Inferior parietal cortex (tissue), 1 donor: ENCODE measurements at regions not wholly inside any gene's neighbourhood (a gene's known extent, or its start where the extent isn't known, plus 50 kb on each side); places are given as distances from the start of the nearest gene placed in this dataset.
A peak's percentile ranks its signal among the peaks of the same experiment; 100 is the strongest.

Experiments used
- DNase-seq: peaks from one replicate; pipeline ENCODE4 v3.0.0-alpha.2; 2016; ENCODE audit errors: extremely low spot score

DNA sequence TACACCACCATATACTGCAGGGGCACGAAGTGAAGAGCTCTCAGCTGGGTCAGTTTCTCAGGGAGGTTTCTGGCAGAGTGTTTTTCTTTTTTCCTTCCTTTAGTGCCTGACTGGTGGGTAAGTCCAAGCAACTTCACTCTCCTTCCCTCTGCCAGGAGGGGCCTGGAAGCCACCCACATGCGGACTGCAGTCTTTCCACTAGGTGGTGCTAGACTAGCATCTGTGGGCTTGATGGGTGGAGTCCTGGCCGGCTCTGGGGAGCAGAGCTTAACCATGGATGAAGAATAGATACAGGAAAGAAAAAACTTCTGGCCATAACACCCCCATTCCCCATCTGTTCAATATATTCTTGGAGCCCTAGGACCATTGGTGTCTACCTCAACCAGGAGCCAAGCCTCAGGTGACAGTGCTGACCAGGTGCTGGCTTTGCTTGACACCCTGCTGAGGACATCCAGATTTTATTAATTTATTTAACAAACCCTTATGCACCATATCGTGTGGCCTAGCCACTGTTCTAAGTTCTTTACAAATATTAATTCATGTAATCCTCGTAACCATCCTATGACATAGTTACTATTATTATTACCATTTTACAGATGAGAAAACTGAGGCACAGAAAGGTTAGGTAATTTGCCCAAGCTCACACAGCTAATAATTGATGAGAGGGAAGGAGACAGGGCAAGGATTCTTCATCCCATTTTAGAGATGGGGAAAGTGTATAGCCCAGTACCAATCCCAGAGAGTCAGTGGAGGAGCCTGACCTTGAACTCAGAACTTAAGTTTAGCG lies 126.7 kb upstream of the CSF3R start:
- peak; percentile 89 for DNase-seq

DNA sequence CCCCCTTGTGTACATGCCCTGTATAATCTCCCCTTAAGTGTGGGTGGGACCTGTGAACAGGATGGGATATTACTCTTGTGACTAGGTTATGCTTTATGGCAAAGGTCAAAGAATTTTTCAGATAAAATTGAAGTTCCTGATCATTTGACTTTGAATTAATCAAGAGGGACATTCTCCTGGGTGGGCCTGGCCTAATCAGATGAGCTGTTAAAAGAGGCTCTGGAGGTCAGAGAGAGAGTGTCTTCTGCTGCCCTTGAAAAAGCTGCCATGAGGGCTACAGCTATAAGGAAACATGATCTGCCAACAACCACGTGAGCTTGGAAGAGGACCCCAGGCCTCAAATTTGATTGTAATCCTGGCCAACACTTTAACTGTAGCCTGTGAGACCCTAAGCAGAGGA lies 125.6 kb upstream of the CSF3R start:
- no peak for DNase-seq

DNA sequence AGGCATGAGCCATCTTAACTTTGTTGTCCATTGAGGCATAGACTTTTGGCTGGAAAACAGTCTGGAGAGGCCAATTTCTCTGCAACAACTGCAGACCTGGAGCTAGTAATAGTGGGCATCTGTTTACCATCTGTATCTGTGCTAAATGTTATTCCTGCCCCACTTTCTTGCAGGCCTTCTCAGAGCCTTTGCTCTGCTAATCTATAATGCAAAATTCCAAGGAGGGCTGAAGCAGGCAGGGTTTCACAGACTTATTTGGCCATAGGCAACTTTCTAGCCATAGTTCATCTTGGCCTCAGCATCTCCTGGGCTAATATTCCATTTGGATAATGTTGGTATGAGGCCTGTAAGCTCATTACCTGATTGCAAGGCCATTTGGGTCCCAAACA lies 124.5 kb upstream of the CSF3R start:
- no peak for DNase-seq

DNA sequence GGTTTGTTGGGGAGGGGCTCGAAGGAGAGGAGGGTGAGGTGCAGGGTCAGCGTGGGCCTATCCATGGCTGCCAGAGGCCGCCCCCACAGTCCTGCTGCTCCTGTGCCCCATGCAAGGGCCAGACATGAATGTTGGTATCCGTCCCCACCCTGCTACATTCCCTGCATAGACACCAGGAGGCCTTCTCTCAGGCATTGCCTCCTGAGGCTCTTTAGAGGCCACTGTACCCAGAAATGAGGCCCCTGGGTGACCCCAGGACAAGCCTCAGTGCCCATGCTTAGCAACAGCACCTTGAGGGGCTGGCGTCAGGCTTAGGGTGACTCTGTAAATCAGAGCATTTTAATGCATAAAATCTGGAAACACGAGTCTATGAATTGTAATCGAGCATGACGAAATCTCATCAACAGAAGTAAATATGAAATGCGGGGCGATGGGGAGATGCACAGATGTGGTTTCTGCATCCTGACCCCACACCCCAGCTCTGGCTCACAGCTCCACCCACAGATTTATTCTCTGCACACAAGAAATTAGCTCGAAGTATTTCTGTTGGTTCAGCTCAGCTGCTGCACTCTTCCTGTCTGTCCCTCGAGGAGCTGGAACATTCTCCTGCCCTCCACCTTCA lies 124.0 kb upstream of the CSF3R start:
- no peak for DNase-seq

DNA sequence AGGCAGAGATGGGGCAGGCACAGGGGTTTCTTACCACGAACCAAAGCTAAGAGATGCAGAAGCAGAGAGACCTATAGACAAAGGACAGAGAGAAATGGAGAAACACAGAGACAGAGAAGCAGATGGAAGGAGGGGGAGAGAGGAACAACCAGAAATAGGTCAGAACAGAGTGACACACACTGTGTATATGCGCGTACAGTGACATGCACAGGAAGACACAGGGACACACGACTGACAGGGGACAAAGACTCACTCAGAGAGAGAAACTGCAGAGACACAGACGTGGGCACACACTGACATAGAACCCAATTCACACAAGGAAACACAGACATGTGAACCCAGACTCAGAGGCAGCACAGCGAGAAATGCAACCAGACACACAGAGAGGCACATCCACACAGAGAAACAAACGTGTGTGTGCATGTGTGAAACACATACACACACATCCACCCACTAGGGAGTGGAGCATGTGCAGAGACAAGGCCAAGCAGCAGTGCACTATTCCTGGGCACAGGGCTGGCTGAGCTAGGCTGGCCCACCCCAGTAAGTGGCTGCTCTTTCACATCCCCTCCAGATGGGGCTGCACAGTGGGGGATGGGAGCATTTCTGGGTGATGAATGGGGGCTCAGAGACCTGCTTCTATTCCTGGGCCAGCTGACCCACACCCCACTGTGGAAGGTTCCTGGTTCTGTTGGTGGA lies 123.4 kb upstream of the CSF3R start:
- DNase-seq: peak; percentile 20

DNA sequence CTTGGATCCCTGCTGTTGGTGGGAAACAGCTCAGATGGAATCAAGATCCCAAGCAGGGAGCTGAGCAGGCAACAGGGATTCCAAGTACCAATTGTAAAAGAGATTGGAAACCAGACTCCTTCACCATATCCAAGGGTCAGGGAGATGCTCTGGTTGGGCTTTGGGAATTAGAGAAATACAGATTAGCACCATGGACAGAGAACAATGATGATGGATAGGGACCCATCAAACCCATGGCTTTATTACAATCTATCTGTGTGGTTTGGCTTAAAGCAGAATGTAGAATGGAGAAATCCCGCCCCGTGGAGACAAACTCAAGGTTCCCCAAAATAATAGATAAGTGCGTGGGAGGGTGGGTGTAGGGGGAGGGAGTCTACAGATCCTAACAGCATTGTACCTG lies 120.7 kb upstream of the CSF3R start:
- DNase-seq: no peak

DNA sequence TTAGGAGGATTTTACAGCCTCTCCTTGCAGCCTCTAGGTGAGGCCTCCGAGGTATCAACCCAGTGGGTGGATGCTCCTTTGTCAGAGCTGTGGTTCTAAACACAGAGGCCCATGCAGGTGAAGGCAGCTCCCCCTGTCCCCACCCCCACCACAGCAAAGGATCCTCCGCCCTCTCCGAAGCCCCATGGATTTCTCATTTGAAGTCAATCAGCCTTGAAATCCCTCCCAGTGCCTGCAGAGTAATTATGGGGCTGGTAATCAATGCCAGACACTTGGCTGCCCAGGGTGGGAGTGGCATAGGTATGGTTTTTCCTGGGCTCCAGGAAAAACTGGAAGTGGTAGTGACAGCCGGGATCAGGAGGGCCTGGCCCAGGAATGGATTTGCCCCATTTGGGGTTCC lies 119.5 kb upstream of the CSF3R start:
- DNase-seq: no peak

DNA sequence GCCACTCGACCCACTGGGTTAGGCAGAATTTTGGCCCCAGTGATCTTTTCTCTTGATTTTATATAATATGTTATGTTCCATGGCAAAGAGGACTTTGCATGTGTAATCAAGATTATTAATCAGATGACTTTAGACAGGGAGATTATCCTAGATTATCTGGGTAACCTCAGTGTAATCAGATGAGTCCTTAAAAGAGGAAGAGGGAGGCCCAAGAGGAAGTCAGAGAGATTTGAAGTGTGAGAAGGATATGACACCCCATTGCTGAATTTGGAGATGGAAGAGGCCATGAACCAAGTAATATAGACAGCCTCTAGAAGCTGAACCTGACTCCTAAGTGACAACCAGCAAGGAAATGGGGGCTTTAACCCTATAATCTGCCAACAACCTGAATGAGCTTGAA lies 117.1 kb upstream of the CSF3R start:
- no peak for DNase-seq

DNA sequence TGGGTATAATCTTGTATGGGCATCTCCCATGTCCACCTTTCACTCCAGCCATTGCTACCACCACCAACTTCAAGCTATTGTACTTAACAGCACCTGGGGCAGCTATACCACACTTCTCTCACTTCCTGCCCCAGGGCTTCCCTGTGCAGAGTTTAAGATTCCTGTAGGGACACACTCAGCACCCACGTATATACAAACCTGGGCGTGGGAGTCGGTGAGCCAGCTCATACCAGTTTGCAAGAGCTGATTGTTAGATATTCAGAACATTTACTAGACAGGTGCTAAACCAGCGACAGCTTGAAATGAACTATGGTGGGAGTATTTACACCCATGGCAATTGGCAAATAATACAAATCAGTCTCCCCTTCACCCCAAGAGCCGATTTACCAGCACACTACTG lies 114.8 kb upstream of the CSF3R start:
- DNase-seq: no peak

DNA sequence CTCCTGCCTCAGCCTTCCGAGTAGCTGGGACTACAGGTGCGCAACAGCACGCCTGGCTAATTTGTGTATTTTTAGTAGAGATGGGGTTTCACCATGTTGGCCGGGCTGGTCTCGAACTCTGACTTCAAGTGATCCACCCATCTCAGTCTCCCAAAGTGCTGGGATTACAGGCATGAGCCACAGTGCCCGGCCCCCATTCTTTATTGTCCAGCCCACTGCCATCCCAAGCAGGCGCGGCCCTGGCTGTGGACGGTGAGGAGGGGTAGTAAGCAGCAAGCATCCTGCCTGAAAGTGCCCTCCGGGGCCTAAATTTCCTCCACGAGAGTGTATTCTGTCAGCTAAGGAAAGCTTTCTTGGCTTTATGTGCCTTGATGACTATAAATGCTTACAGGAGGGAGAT lies 113.2 kb upstream of the CSF3R start:
- no peak for DNase-seq

DNA sequence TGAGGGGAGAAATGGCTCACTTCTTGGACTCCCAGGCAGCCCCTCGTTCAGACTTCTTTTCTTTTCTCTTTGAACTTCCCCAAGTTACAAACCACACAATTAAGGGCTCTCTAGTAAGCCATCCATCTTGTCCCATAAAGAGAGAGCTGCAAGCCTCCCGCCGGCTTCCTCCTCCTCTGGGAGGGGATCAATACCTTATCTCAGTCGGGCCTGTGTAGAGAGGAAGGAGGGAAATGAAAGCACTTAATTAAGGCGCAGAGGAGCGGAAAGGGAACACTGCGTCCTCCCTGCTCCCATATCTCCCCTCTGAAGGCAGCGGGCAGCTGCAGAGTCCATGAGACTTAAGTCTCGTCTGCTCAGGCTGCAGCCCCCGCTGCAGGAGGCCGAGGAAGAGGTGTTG lies 112.6 kb upstream of the CSF3R start:
- no peak for DNase-seq

DNA sequence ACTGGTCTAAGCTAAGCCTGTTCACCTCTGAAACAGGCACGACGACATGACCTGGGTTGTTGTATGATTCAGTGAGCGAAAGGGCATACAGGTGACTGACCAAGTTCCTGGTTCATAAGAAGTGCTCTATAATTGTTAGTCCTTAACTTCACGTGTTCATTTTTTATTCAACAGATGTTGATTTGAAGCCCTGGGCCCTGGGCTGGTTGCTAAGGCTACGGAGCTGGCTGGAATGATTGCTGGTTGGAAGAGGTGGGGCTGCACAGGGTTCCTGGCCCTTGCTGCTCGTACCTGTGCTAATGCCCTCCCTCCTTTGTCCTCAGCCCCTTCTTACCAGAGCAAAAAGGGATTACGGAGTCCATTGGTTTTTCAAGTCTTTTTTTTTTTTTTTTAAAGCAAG lies 111.3 kb upstream of the CSF3R start:
- no peak for DNase-seq

DNA sequence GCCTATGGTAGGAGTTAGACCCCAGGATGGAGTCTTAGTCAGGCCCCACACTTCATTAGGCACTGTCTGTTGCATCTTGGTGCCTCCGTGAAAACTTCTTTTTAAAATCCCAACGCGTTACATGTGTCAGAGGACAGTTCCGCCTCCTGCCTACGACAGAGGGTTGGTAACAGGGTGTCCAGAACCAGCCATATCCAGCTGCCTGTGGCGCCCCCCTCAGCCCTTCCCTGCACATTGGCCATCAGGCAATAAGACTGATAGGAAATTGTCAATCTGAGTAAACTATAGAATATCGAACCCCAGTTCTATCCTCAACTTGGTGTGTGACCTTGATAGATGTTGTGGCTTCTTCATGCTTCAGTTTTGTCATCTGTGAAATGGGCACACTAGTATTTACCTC lies 108.6 kb upstream of the CSF3R start:
- DNase-seq: no peak

DNA sequence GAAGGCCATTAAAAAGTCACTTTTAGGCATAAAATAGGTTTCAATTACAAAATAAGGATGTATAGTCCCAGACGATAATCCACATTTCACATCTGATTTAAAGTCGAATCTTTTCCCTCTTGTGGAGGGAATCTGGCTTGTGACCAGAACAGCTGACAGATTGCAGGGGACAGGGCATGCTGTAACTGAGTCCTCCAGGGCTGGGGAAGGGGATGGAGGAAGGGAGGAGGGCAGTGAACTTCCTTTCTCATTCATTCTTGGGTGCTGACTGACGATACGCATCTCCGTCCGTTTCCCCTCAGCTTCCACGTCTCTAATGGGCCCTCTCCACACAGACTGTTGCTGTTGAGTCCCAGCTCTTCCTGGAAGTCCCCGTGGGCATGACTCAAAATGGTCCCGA lies 108.1 kb upstream of the CSF3R start:
- no peak for DNase-seq

DNA sequence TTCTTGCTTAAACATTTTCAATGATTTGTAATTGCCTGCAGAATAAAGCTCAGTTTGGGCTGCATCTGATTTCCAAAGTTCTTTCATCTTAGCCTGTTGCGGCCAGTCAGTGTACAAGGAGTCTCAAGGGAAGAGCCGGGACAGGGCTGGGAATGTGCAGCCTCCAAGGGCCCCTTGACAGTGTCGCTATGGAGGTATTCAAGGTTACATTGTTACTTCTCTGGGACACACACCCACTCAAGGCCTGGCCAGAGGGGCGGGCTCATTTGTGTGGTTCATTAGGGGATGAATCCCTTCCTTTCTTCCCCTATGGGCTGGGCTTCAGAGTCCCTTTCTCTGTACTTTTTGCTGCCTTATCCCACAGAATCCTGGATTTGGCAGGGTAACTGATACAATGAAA lies 107.6 kb upstream of the CSF3R start:
- DNase-seq: no peak

DNA sequence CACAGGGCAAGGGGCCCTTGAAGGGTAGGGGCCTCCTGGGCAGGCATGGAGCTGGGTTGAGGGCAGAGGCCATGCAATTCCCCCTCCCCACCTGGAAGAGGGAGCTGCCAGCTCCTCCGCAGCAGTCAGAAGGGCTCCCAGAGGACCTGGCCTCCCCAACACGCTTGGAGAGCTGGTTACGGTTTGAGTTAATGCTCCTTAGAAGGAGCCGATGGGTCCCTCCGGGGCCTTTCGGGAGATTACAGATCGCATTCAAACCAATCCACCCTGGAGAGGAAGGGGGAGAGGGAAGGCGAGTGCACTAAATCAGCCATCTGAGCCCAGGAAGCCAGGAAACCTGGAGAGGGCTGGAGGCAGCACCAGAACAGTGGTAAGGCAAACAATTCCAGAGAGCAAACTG lies 106.3 kb upstream of the CSF3R start:
- no peak for DNase-seq

DNA sequence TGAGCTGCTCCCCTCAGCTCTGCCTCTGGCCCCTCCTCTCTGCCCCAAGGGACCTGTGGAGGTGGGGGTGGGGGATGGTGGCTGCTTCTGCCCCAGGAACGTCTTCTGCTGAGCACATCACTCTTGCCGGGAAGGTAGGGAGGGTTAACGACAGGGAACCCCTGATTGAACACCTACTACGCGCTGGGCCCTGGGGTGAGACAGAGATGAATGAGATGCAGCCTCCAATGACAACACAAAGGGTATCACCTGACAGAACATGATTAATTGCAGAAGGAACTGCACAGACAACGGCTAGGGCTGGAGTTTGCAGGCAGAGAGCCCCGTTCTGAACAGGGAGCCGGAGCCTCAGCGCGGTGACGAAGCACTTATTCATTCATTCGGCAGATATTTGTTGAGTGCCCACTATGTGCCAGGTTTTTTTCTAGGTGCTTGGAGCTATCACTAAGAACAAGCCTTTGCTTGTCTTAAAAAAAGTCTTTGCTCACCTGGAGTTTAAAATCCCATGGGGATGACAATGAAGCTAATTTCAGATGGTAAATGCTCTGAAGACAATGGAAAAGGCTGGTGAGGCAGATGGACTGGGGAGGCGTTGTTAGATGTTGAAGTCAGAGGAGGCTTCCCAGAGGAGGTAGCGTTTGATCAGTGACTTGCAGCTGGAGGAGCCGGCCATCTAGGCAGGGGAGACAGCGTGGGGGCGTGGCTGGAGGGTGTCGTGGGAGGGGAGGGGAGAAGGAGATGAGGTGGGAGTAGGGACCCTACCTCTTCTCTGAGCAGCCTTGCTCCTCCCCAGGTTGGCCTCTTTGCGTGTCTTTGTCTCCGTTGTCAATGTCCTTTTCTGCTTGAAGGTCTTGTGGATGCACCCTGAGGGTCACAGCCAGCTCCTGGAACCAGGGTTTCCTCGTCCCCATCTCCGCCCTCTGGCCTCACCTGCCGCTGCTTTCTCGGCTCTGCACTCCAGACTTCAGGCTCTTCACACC lies 103.1 kb upstream of the CSF3R start:
- no peak for DNase-seq

DNA sequence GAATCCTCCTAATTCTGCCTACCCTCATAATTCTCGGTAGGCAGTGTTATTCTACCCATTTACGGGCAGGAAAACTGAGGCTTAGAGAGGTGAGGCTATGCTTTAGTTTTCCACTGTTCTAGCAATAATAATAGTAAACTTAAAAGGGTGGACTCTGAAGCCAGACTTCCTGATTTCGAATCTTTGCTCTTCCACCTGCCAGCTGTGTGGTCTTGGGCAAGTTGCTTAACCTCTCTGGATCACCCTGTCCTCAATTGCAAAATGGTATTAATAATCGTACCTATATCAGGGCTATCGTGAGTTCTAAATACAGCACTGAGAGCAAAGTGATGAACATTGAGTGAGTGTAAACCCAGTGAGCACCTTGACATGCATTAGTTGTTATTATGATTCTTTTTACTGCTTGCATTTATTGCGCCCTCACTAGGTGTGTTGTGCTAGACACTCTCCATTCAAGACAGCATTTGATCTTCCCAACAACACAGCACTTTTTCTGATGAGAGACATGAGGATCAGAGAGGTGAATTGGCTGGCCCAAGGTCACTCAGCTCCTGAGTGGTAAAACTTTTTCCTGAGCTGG lies 102.3 kb upstream of the CSF3R start:
- no peak for DNase-seq

DNA sequence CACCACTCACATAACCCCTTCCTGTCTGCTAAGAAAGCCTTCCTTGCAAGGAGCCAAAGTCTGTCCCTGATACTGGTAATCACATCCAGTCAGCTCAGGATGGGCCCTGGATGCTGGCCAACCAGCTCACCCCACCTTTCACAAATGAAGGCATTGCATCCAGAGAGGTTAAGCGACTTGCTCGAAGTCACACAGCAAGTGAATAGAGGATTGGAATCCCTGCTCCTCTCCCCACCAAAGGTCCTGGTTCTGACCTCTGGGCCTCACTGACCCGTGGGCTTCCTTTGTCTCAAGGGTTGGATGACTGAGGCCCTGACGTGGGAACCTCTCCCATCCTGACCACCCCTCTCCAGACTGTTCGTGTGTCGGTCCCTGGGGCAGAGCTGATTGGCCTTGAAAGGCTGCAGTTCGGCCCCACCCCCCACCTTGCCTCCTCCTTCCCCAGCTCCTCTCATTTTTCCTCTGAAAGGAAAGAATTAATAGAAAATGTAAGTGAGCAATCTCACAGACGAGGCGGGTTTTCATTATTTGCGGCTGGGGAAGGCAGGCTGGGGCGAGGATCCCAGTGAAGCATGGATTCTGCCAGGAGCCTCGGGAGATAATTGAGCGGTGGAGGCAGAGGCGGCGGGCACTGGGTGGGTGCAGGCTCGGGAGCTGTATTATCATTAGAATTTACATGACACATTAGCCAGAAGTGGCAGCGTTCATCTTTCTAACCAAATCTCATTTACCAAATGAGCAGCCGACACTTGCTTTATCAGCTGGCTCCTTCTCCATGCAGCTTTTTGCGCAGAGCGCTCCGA lies 101.5 kb upstream of the CSF3R start:
- DNase-seq: no peak

DNA sequence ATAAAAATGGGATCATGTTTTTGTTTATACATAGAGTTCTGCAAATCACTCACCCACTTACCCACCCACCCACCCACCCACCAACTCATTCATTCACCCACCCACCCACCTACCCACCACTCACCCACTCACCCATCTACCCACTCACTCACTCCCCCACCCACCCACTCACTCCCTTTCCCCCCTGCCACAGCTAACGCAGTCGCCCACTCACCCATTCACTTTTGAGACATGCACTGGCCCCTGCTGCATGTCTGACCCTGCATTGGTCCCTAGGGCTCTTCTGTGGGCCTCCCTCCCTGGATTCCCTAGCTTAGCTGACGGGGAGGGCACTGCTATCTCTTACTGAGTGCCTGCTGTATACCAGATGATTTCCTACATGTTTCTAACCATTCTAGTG lies 100.4 kb upstream of the CSF3R start:
- no peak for DNase-seq
